HEK293 (cell line): ENCODE measurements at regions not wholly inside any gene's neighbourhood (a gene's known extent, or its start where the extent isn't known, plus 50 kb on each side); places are given as distances from the start of the nearest gene placed in this dataset.

ENCODE experiments used
- CTCF ChIA-PET: fragments of 350-600 bp; formaldehyde crosslinking; extraction: SDS; loops from one replicate; lab custom pipeline; 2021; ENCODE audit warnings: antibody characterized with exemption; lab: Yijun Ruan, JAX
- POLR2A ChIA-PET: fragments of 300-600 bp; formaldehyde crosslinking; extraction: SDS; loops from one replicate; lab custom pipeline; 2020; ENCODE audit warnings: antibody characterized with exemption, inconsistent platforms; lab: Yijun Ruan, JAX
- H3K27ac ChIP-seq: fragments of 200-500 bp; sonication (Bioruptor generic); 2 replicates; pipeline ENCODE4 v1.5.1; 2014; ENCODE audit warnings: low read depth, low read length, control low read depth, inconsistent platforms; ENCODE audit errors: extremely low read depth
- H3K36me3 ChIP-seq, 2 experiments: fragments of 200-500 bp in 1 of 2; sonication (Bioruptor generic) in 1 of 2; 1 replicate in 1 of 2; 2 replicates in 1 of 2; pipeline ENCODE4 v1.5.1; 2014 to 2017; ENCODE audit warnings: inconsistent platforms in 2 of 2, low read length in 2 of 2; ENCODE audit not compliant: control insufficient read depth in 2 of 2, insufficient read depth in 1 of 2
- H3K4me1 ChIP-seq: fragments of 200-500 bp; sonication (Bioruptor generic); 2 replicates; pipeline ENCODE4 v1.5.1; 2014; ENCODE audit warnings: mild to moderate bottlenecking, low read length, inconsistent platforms; ENCODE audit not compliant: control insufficient read depth, insufficient read depth
- H3K4me3 ChIP-seq: 2 replicates; pipeline ENCODE4 v1.5.1; 2011; ENCODE audit warnings: low read depth, mild to moderate bottlenecking, control low read depth, low read length, moderate library complexity
- H3K9me3 ChIP-seq: fragments of 200-500 bp; sonication (Bioruptor generic); 2 replicates; pipeline ENCODE4 v1.5.1; 2014; ENCODE audit warnings: low read depth, low read length, inconsistent platforms; ENCODE audit not compliant: control insufficient read depth, insufficient read depth
- EGR2 ChIP-seq: fragments of 450-650 bp; formaldehyde crosslinking; IDR thresholded peaks from 2 replicates; pipeline ENCODE4 v1.5.1; 2016; ENCODE audit warnings: low read depth, missing biosample characterization, missing genetic modification characterization
- KLF8 ChIP-seq: fragments of 450-650 bp; formaldehyde crosslinking; IDR thresholded peaks from 2 replicates; pipeline ENCODE4 v1.5.1; 2016; ENCODE audit warnings: missing biosample characterization, missing genetic modification characterization
- ZBTB20 ChIP-seq: fragments of 450-650 bp; formaldehyde crosslinking; IDR thresholded peaks from 2 replicates; pipeline ENCODE4 v1.5.1; 2016; ENCODE audit warnings: missing biosample characterization, missing genetic modification characterization
- ZBTB7A ChIP-seq: fragments of 450-650 bp; formaldehyde crosslinking; IDR thresholded peaks from 2 replicates; pipeline ENCODE4 v1.5.1; 2016; ENCODE audit warnings: low read depth, missing biosample characterization, missing genetic modification characterization
- ZNF184 ChIP-seq: fragments of 450-650 bp; IDR thresholded peaks from 2 replicates; pipeline ENCODE4 v1.5.1; 2018; ENCODE audit warnings: missing biosample characterization, mild to moderate bottlenecking, missing genetic modification characterization
- ZNF292 ChIP-seq: fragments of 450-650 bp; formaldehyde crosslinking; IDR thresholded peaks from 2 replicates; pipeline ENCODE4 v1.5.1; 2016; ENCODE audit warnings: low read depth, missing biosample characterization, missing genetic modification characterization, borderline replicate concordance
- ZNF341 ChIP-seq: fragments of 450-650 bp; formaldehyde crosslinking; IDR thresholded peaks from 2 replicates; pipeline ENCODE4; 2016; ENCODE audit warnings: low read depth, missing biosample characterization, missing genetic modification characterization
- ZNF394 ChIP-seq: fragments of 450-650 bp; formaldehyde crosslinking; IDR thresholded peaks from 2 replicates; pipeline ENCODE4 v1.5.1; 2016; ENCODE audit warnings: missing biosample characterization, missing genetic modification characterization, mild to moderate bottlenecking, moderate library complexity, borderline replicate concordance
- ZNF404 ChIP-seq: fragments of 450-650 bp; formaldehyde crosslinking; IDR thresholded peaks from 2 replicates; pipeline ENCODE4 v1.5.1; 2017; ENCODE audit warnings: missing biosample characterization, missing genetic modification characterization
- ZNF48 ChIP-seq: fragments of 450-650 bp; formaldehyde crosslinking; IDR thresholded peaks from 2 replicates; pipeline ENCODE4 v1.5.1; 2016; ENCODE audit warnings: missing biosample characterization, missing genetic modification characterization
- ZNF658 ChIP-seq: fragments of 450-650 bp; formaldehyde crosslinking; IDR thresholded peaks from 2 replicates; pipeline ENCODE4; 2016; ENCODE audit warnings: missing biosample characterization, missing genetic modification characterization
- ZNF701 ChIP-seq: fragments of 450-650 bp; formaldehyde crosslinking; IDR thresholded peaks from 2 replicates; pipeline ENCODE4 v1.5.1; 2016; ENCODE audit warnings: missing biosample characterization, missing genetic modification characterization
- ZNF776 ChIP-seq: fragments of 450-650 bp; formaldehyde crosslinking; IDR thresholded peaks from 2 replicates; pipeline ENCODE4 v1.5.0; 2017; ENCODE audit warnings: missing biosample characterization, missing genetic modification characterization, borderline replicate concordance
- TF ChIP-seq, protein P1 (sequence below): fragments of 450-650 bp; formaldehyde crosslinking; IDR thresholded peaks from 2 replicates; pipeline ENCODE4 v1.5.1; 2016; ENCODE audit warnings: missing biosample characterization, missing genetic modification characterization
- TF ChIP-seq, protein P2 (sequence below): fragments of 450-650 bp; formaldehyde crosslinking; IDR thresholded peaks from 2 replicates; pipeline ENCODE4 v1.5.1; 2016; ENCODE audit warnings: missing biosample characterization, missing genetic modification characterization
- TF ChIP-seq, protein P3 (sequence below): fragments of 450-650 bp; formaldehyde crosslinking; IDR thresholded peaks from 2 replicates; pipeline ENCODE4 v1.5.1; 2016; ENCODE audit warnings: missing biosample characterization, missing genetic modification characterization
- TF ChIP-seq, protein P4 (sequence below): fragments of 450-650 bp; formaldehyde crosslinking; IDR thresholded peaks from 2 replicates; pipeline ENCODE4 v1.5.1; 2016; ENCODE audit warnings: missing biosample characterization, missing genetic modification characterization, borderline replicate concordance
- TF ChIP-seq, protein P5 (sequence below): fragments of 450-650 bp; formaldehyde crosslinking; IDR thresholded peaks from 2 replicates; pipeline ENCODE4 v1.5.1; 2017; ENCODE audit warnings: missing biosample characterization, missing genetic modification characterization
- TF ChIP-seq, protein P6 (sequence below): fragments of 450-650 bp; formaldehyde crosslinking; IDR thresholded peaks from 2 replicates; pipeline ENCODE4 v1.5.1; 2017; ENCODE audit warnings: missing biosample characterization, missing genetic modification characterization

DNA sequence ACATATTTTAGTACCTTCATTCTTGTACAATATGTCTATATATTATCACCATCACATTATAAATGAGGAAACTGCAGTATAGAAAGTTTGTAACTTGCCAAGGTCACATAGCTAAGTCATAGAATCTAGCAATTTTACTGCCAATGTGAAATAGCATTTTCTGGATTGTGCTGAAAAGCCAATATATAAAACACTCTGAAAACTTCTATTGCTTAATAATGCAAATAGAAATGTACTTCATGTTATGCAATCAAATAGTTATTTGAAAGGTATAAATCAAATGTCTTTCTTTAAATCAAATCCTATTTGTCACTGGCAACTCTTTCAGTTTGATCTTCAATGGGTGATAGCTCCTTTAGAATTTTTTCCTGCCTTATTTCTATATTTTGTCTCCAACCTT, 129.5 kb downstream of the TMEM26 start:
- no peak overlapping the region for H3K4me3 ChIP-seq
- no peaks in the 10 kb centered on the region for H3K36me3 ChIP-seq
- no peaks in the 10 kb centered on the region for H3K9me3 ChIP-seq
- POLR2A ChIA-PET, result no interaction called here
- CTCF ChIA-PET, result interaction anchor here (0.5 kb wide), 1 partner anchor 21 kb away, joined by 4 read pairs; no protein-coding TSS in a partner anchor
- TF ChIP-seq, protein P1, sequence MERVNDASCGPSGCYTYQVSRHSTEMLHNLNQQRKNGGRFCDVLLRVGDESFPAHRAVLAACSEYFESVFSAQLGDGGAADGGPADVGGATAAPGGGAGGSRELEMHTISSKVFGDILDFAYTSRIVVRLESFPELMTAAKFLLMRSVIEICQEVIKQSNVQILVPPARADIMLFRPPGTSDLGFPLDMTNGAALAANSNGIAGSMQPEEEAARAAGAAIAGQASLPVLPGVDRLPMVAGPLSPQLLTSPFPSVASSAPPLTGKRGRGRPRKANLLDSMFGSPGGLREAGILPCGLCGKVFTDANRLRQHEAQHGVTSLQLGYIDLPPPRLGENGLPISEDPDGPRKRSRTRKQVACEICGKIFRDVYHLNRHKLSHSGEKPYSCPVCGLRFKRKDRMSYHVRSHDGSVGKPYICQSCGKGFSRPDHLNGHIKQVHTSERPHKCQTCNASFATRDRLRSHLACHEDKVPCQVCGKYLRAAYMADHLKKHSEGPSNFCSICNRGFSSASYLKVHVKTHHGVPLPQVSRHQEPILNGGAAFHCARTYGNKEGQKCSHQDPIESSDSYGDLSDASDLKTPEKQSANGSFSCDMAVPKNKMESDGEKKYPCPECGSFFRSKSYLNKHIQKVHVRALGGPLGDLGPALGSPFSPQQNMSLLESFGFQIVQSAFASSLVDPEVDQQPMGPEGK, result no peak
- no peaks in the 10 kb centered on the region for H3K4me1 ChIP-seq
- no peak overlapping the region for H3K27ac ChIP-seq

DNA sequence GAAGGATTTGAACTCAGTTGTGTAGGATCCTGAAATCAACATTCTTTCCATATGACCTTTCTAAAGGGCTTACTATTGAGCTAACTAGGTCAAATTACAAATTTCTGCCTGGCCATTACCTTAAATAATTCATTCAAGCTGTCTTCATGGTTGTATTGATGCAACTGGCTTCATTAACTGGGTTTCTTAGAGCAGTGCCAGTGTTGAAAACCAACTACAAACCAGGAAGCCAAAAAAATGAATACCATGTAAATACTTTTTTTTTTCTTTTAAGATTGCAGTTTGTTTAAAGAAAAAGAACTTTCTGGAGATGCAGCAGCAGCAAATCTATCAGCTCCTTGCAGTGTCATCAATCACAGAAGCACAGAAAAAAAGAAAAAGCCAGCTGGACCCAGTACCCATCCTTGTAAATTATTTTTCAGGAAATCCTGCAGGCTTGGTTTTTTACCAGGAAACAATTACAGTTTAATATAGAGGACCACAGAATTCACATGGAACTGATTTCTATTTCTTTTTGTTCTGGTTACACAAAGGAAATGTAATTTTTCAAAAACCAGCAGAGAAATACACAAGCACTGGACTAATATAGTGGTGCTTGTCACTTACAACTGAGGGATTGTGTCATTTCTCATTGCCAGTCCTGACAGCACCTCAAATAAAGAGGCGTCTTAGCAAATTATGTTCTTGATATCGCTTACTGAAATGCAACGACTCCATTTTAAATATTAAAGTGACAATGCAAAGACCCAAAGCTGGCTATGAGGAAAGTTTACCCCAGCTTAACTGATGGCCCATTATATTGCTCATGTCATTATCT, 131.9 kb downstream of the TMEM26 start:
- ChIA-PET POLR2A (no interaction called here), CTCF (no interaction called here)
- no peak overlapping the region for H3K27ac ChIP-seq
- no peaks in the 10 kb centered on the region for H3K36me3 ChIP-seq
- no peak overlapping the region for H3K4me3 ChIP-seq
- no peaks in the 10 kb centered on the region for H3K4me1 ChIP-seq
- H3K9me3 ChIP-seq, result no peaks in the 10 kb centered on the region
- TF ChIP-seq ZNF776 (tag by site-specific recombination), result no peak
- no peak for TF ChIP-seq ZNF701 (tag by site-specific recombination)

DNA sequence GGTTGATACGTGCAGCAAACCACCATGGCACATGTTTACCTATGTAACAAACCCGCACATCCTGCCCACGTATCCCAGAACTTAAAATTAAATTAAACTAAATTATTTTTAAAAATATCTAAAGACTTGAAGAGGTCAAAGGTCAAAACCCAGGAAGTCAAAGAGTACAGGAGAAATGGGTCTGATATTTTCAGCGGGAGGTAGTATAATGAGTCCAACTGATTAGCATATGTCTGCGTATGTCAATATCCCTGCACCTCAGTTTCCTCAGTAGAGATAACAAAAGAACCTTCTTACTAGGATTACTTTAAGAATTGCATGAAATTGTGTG, 133.0 kb downstream of the TMEM26 start:
- POLR2A ChIA-PET, result no interaction called here
- Histone ChIP-seq H3K36me3 (no peaks in the 10 kb centered on the region), H3K9me3 (no peaks in the 10 kb centered on the region), H3K4me3 (no peak overlapping the region), H3K4me1 (no peaks in the 10 kb centered on the region), H3K27ac (no peak overlapping the region)
- CTCF ChIA-PET, result no interaction called here
- TF ChIP-seq KLF8 (tag by site-specific recombination) (no peak), ZNF394 (no peak), ZNF341 (no peak), ZBTB7A (tag by site-specific recombination) (no peak), ZNF184 (no peak), EGR2 (no peak), ZNF776 (tag by site-specific recombination) (no peak), ZNF48 (no peak), ZNF404 (tag by site-specific recombination) (no peak), ZNF292 (no peak), ZBTB20 (tag by site-specific recombination) (no peak), ZNF658 (no peak)
- TF ChIP-seq, protein P2, sequence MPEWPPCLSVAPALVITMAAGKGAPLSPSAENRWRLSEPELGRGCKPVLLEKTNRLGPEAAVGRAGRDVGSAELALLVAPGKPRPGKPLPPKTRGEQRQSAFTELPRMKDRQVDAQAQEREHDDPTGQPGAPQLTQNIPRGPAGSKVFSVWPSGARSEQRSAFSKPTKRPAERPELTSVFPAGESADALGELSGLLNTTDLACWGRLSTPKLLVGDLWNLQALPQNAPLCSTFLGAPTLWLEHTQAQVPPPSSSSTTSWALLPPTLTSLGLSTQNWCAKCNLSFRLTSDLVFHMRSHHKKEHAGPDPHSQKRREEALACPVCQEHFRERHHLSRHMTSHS (tag by site-specific recombination), result no peak
- TF ChIP-seq, protein P3, sequence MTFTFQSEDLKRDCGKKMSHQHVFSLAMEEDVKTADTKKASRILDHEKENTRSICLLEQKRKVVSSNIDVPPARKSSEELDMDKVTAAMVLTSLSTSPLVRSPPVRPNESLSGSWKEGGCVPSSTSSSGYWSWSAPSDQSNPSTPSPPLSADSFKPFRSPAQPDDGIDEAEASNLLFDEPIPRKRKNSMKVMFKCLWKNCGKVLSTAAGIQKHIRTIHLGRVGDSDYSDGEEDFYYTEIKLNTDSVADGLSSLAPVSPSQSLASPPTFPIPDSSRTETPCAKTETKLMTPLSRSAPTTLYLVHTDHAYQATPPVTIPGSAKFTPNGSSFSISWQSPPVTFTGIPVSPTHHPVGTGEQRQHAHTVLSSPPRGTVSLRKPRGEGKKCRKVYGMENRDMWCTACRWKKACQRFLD (tag by site-specific recombination), result no peak
- TF ChIP-seq, protein P4, sequence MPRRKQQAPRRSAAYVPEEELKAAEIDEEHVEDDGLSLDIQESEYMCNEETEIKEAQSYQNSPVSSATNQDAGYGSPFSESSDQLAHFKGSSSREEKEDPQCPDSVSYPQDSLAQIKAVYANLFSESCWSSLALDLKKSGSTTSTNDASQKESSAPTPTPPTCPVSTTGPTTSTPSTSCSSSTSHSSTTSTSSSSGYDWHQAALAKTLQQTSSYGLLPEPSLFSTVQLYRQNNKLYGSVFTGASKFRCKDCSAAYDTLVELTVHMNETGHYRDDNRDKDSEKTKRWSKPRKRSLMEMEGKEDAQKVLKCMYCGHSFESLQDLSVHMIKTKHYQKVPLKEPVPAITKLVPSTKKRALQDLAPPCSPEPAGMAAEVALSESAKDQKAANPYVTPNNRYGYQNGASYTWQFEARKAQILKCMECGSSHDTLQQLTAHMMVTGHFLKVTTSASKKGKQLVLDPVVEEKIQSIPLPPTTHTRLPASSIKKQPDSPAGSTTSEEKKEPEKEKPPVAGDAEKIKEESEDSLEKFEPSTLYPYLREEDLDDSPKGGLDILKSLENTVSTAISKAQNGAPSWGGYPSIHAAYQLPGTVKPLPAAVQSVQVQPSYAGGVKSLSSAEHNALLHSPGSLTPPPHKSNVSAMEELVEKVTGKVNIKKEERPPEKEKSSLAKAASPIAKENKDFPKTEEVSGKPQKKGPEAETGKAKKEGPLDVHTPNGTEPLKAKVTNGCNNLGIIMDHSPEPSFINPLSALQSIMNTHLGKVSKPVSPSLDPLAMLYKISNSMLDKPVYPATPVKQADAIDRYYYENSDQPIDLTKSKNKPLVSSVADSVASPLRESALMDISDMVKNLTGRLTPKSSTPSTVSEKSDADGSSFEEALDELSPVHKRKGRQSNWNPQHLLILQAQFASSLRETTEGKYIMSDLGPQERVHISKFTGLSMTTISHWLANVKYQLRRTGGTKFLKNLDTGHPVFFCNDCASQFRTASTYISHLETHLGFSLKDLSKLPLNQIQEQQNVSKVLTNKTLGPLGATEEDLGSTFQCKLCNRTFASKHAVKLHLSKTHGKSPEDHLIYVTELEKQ, result no peak
- TF ChIP-seq, protein P5, sequence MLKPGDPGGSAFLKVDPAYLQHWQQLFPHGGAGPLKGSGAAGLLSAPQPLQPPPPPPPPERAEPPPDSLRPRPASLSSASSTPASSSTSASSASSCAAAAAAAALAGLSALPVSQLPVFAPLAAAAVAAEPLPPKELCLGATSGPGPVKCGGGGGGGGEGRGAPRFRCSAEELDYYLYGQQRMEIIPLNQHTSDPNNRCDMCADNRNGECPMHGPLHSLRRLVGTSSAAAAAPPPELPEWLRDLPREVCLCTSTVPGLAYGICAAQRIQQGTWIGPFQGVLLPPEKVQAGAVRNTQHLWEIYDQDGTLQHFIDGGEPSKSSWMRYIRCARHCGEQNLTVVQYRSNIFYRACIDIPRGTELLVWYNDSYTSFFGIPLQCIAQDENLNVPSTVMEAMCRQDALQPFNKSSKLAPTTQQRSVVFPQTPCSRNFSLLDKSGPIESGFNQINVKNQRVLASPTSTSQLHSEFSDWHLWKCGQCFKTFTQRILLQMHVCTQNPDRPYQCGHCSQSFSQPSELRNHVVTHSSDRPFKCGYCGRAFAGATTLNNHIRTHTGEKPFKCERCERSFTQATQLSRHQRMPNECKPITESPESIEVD (tag by site-specific recombination), result no peak
- TF ChIP-seq, protein P6, sequence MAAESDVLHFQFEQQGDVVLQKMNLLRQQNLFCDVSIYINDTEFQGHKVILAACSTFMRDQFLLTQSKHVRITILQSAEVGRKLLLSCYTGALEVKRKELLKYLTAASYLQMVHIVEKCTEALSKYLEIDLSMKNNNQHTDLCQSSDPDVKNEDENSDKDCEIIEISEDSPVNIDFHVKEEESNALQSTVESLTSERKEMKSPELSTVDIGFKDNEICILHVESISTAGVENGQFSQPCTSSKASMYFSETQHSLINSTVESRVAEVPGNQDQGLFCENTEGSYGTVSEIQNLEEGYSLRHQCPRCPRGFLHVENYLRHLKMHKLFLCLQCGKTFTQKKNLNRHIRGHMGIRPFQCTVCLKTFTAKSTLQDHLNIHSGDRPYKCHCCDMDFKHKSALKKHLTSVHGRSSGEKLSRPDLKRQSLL (tag by site-specific recombination), result no peak
